Spinal cord (tissue), 9 donors: ENCODE measurements at regions not wholly inside any gene's neighbourhood (a gene's known extent, or its start where the extent isn't known, plus 50 kb on each side); places are given as distances from the start of the nearest gene placed in this dataset.
A peak's percentile ranks its signal among the peaks of the same experiment; 100 is the strongest.
"Not testable (repeated sequence)": the region's sequence is repeated elsewhere in the genome, so short reads cannot be mapped to it uniquely, and the experiment has no call there.

Experiments used
- DNase-seq, 6 donors: peaks; one replicate each; pipeline versions ENCODE4 v3.0.0 to v3.0.0-alpha.2; 2013 to 2015; ENCODE audit warnings: low spot score in 6 of 6, low read depth in 4 of 6
- H3K27ac ChIP-seq: one replicate; pipeline ENCODE4 v1.5.1; 2013; ENCODE audit warnings: low read depth, low read length, control low read depth
- H3K27me3 ChIP-seq: one replicate; pipeline ENCODE4 v1.6.1; 2013; ENCODE audit warnings: low read length; ENCODE audit not compliant: control insufficient read depth, insufficient read depth
- H3K36me3 ChIP-seq: one replicate; pipeline ENCODE4 v1.6.1; 2013; ENCODE audit warnings: low read length; ENCODE audit not compliant: control insufficient read depth, insufficient read depth
- H3K4me1 ChIP-seq: one replicate; pipeline ENCODE4 v1.6.1; 2013; ENCODE audit warnings: low read length; ENCODE audit not compliant: control insufficient read depth, insufficient read depth
- H3K4me3 ChIP-seq: one replicate; pipeline ENCODE4 v1.5.1; 2013; ENCODE audit warnings: low read depth, low read length, control low read depth
- H3K9me3 ChIP-seq: one replicate; pipeline ENCODE4 v1.6.1; 2013; ENCODE audit warnings: low read length; ENCODE audit not compliant: control insufficient read depth, insufficient read depth
- WGBS: methylation state at CpG from one replicate; pipeline ENCODE4 v1.1.5; 2013; ENCODE audit warnings: missing lambda C conversion rate; ENCODE audit not compliant: insufficient coverage; 5-methylcytosine and 5-hydroxymethylcytosine counted together
- donor health status: healthy.

DNA sequence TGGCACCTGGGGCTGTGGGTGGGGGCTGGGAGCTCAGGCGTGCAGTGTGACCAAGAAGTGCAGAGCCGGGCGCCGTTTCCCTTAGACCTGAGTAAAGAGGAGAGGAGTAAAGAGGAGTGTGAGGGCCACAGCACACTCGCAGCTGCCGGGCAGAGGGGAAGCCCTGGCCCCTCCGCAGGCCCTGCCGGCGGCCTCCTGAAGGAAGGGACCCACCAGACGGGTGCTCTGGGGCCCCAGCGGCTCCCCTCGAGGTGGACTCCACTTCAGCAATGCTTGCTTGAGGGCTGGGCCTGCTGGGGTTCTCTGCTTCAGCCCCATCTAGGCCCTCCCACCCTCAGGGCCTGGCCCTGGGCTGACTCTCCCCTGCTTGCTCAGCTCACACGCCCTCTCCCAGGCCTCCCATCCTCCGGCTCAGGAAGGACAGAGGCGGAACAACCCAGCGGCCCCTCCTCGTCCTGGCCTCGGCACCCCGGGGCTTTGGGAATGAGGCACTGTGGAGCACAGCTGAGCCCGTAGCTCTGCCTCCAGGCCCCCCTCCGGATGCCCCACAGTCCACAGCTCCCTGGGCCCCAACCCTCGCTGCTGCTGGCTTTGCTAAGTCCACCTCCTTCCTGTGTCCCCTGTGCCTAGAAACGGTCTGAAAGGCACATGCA is 1198.7 kb downstream of the BRD1 start:
- H3K27me3 ChIP-seq: no peaks in the 10 kb centered on the region
- peaks cover 84% of the 10 kb centered on the region for H3K4me1 ChIP-seq
- no peak overlapping the region for H3K27ac ChIP-seq
- peaks cover 49% of the 10 kb centered on the region for H3K36me3 ChIP-seq
- DNase-seq: no peak
- no peak overlapping the region for H3K4me3 ChIP-seq
- WGBS: 61% methylated on average over 22 of the region's 23 CpGs
- H3K9me3 ChIP-seq: no peaks in the 10 kb centered on the region

DNA sequence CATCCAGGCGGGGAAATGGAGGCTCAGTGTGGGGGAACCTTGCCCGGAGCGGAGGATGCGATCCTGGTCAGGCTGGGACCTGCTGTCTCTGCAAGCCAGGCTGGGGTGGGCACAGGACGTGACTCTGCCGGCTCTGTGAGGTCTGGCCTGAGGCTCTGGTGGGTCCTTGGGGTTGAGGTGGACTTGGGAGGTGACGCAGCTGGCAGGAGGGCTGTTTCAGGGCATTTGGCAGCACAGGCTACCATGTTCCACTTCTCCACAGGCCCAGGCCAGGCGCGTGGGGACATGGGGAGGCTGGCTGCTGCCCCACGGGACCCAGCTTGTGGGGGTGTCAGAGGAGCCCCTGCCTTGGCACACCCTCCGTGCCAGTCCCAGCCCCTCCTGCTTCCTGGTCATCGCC is 1199.7 kb downstream of the BRD1 start:
- H3K27ac ChIP-seq: no peak overlapping the region
- peaks cover 52% of the 10 kb centered on the region for H3K36me3 ChIP-seq
- 96% methylated on average over 11 of the region's 12 CpGs for WGBS

DNA sequence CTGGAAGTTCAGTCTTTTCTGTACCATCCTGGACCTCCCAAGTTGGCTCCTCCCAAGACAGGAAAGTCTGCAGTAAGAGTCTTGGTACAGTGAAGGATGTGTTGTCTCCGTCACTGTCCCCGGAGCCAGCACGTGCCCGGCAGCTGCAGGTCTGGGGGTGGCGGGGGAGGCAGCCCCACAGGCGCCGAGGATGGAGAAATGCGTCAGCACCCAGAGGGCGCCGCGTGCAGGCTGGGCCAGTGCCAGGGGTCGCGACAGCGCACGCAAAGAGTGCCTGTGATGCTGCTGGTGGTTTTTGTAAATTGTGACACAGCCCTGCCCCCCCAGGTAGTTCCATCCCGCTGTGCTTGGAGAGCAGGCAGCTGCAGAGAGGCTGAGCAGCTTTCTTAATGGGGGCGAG is 1200.5 kb downstream of the BRD1 start:
- no peak overlapping the region for H3K4me3 ChIP-seq
- peak in 2 of 6 donors; percentile 42 to 62 for DNase-seq

More for the DNA sequence above, 1199.7 kb downstream of the BRD1 start:
- no peak for DNase-seq
- no peaks in the 10 kb centered on the region for H3K27me3 ChIP-seq
- no peaks in the 10 kb centered on the region for H3K9me3 ChIP-seq
- H3K4me3 ChIP-seq: no peak overlapping the region
- peaks cover 75% of the 10 kb centered on the region for H3K4me1 ChIP-seq

DNA sequence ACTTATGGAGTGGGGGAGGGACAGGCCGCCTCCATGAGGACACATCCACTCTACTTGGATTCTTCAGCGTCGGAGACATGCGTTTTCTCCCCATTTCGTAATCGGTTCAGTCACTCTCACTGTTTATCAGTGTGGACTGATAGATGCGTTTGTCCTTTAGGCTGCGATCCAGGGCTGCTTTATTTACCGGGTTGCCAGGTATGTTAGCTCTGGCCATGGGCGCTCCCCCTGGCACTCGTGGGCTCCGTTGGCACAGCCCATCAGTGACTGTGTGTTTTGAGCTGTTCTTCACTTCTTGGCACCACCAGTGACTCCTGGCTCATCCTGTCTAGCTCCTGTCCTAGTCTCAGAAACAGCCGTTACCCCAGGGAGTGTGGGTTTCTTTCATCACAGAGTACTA is 1203.3 kb downstream of the BRD1 start:
- no peak overlapping the region for H3K27ac ChIP-seq
- no peaks in the 10 kb centered on the region for H3K27me3 ChIP-seq
- peaks cover 41% of the 10 kb centered on the region for H3K36me3 ChIP-seq
- no peak overlapping the region for H3K4me3 ChIP-seq
- WGBS: 70% methylated on average over 7 of the region's 13 CpGs
- DNase-seq: no peak
- H3K4me1 ChIP-seq: peaks cover 39% of the 10 kb centered on the region
- no peaks in the 10 kb centered on the region for H3K9me3 ChIP-seq

More for the DNA sequence above, 1200.5 kb downstream of the BRD1 start:
- H3K36me3 ChIP-seq: peaks cover 52% of the 10 kb centered on the region
- peaks cover 67% of the 10 kb centered on the region for H3K4me1 ChIP-seq
- 23% methylated on average over 17 of the region's 17 CpGs for WGBS
- H3K27ac ChIP-seq: no peak overlapping the region
- no peaks in the 10 kb centered on the region for H3K27me3 ChIP-seq
- H3K9me3 ChIP-seq: no peaks in the 10 kb centered on the region

DNA sequence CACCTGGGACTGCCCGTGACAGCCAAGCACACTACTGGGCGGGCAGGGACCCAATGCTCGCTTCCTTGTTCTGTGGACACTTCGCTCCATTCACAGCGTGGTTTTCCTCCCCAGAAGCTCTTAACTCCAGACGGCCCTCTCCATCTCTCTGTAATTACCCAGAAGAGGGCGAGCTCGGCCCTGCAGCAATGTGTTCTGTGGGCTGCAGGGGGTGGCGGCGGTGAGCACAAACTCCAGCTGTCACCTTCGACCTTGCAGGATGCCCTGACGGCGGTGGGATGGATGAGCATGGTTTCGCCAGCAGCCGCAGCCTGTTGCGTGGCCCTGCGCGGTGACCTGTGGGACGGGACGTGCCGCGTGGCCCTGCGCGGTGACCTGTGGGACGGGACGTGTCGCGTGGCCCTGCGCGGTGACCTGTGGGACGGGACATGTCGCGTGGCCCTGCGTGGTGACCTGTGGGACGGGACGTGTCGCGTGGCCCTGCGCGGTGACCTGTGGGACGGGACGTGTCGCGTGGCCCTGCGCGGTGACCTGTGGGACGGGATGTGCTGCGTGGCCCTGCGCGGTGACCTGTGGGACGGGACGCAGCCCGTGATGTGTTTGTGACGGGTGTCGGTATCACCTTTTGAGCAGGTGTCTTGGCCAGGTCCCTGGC is 1204.7 kb downstream of the BRD1 start:
- H3K9me3 ChIP-seq: no peaks in the 10 kb centered on the region
- 94% methylated on average over 38 of the region's 55 CpGs for WGBS
- no peaks in the 10 kb centered on the region for H3K27me3 ChIP-seq
- H3K4me1 ChIP-seq: peaks cover 31% of the 10 kb centered on the region
- DNase-seq: no peak
- no peak overlapping the region for H3K4me3 ChIP-seq
- H3K27ac ChIP-seq: no peak overlapping the region
- H3K36me3 ChIP-seq: peaks cover 33% of the 10 kb centered on the region

DNA sequence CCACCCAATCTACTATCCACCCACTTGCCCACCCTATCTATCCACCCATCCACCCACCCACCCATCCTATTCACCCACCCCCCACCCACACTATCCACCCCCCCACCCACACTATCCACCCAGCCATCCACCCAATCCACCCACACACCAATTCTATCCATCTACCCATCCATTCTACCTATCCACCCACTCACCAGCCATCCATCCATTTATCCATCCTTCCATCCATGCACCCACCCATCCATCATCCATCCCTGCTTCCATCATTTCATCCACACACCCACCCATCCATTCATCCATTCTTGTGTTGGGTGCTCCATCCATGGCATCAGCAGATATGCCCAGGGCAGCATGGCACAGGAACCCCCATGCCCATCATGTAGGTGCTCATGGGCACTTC is 1206.6 kb downstream of the BRD1 start:
- H3K36me3 ChIP-seq: peaks cover 41% of the 10 kb centered on the region
- DNase-seq: no peak
- H3K27me3 ChIP-seq: no peaks in the 10 kb centered on the region
- peaks cover 24% of the 10 kb centered on the region for H3K4me1 ChIP-seq
- no peak overlapping the region for H3K27ac ChIP-seq
- H3K9me3 ChIP-seq: no peaks in the 10 kb centered on the region
- no peak overlapping the region for H3K4me3 ChIP-seq

DNA sequence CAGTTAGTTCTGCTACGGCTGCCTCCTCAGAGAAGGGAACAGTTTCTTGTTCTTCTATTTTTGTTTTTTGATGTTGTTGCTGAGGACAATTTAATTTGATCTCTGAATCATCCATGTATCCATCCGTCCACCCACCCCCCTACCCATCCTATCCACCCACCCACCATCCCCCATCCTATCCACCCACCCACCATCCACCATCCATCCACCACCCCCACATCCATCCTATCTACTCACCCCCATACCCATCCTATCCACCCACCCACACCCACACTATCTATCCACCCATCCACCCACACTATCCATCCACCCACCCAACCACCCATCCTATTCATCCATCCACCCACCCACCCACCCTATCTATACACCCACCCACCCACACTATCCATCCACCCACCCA is 1207.2 kb downstream of the BRD1 start:
- Histone ChIP-seq H3K4me1 (peaks cover 24% of the 10 kb centered on the region), H3K36me3 (peaks cover 47% of the 10 kb centered on the region)
- H3K4me3 ChIP-seq, H3K27ac ChIP-seq, H3K9me3 ChIP-seq, H3K27me3 ChIP-seq, DNase-seq: not testable (repeated sequence)
- WGBS: no CpG with 5 or more reads among the region's 2 CpGs

DNA sequence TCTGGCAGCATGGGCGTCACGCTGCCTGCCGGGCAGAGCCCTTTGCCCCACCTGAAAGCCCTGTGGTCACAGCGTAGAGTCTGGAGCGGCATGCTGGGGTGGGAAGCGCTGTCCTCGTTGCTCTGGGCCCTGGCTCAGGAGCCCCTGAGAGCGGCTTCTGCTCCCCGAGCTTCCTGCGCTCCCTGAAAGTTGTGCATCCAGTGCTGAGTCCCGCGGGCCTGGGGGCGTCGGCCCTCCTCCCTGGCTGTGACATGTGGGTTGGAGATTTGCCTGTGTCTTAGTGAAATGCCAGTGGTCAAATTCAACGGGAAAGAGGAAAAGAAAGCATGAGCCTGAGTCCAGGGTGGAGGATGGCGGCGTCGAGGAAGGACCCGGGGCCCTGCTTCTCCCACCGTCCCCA is 1208.0 kb downstream of the BRD1 start:
- Histone ChIP-seq H3K9me3 (no peaks in the 10 kb centered on the region), H3K4me1 (peaks cover 27% of the 10 kb centered on the region), H3K36me3 (peaks cover 54% of the 10 kb centered on the region), H3K27me3 (no peaks in the 10 kb centered on the region), H3K27ac (no peak overlapping the region), H3K4me3 (no peak overlapping the region)
- DNase-seq: no peak
- 76% methylated on average over 15 of the region's 20 CpGs for WGBS

DNA sequence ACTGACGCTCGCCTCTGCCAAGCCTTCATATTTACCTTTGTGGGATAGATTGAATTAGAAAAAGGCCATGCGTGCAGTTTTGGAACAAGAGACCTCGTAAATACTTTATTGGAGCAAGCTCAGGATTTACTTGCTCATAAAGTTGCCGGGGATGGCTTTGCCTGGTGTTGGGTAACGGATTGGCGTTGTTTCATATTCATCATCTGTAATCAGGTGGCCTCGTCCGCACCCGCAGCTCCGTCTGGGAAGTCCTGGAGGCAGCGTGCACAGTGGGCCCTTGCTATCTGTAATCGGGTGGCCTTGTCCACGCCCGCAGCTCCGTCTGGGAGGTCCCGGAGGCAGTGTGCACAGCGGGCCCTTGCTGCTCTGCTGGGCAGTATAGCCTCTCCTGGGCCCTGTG is 1209.3 kb downstream of the BRD1 start:
- Histone ChIP-seq H3K4me3 (no peak overlapping the region), H3K27me3 (no peaks in the 10 kb centered on the region), H3K27ac (no peak overlapping the region), H3K9me3 (no peaks in the 10 kb centered on the region), H3K36me3 (peaks cover 65% of the 10 kb centered on the region), H3K4me1 (peaks cover 34% of the 10 kb centered on the region)
- peak in 1 of 6 donors; percentile 29 for DNase-seq
- 82% methylated on average over 18 of the region's 18 CpGs for WGBS

DNA sequence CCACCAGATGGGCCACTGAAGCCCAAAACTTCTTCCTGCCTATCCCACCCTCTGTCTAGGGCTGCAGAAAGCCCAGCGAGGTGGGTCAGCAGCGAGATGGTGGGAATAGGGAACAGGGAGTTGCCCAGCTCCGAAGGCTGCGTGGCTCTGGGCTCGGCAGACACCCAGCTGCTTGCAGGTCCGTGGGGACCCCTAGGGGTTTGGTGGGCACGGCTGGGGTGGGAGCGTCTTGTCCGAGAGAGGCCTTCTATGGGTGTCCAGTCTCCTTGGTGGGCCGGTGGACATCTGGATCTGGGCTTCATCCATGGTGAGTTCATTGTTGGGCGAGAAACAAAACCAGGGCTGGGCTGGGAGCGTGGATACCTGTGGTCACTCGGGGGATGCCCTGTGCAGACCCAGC is 1211.0 kb downstream of the BRD1 start:
- DNase-seq: no peak
- peaks cover 68% of the 10 kb centered on the region for H3K36me3 ChIP-seq
- no peaks in the 10 kb centered on the region for H3K9me3 ChIP-seq
- H3K4me1 ChIP-seq: peaks cover 50% of the 10 kb centered on the region
- H3K4me3 ChIP-seq: no peak overlapping the region
- no peaks in the 10 kb centered on the region for H3K27me3 ChIP-seq
- WGBS: 95% methylated on average over 13 of the region's 13 CpGs
- no peak overlapping the region for H3K27ac ChIP-seq
